Prostate gland (tissue), 2 donors: ENCODE measurements at regions not wholly inside any gene's neighbourhood (a gene's known extent, or its start where the extent isn't known, plus 50 kb on each side); places are given as distances from the start of the nearest gene placed in this dataset.

ENCODE experiments used
- POLR2AphosphoS5 ChIP-seq: sonication (generic); formaldehyde crosslinking; IDR thresholded peaks from one replicate; pipeline ENCODE4 v1.6.1; 2017; ENCODE audit warnings: antibody characterized with exemption
- TF ChIP-seq, protein P1 (sequence below), 4 experiments: fragments of 200-600 bp in 2 of 4; fragments of 450-650 bp in 2 of 4; sonication (generic) in 2 of 4; IDR thresholded peaks; 1 replicate in 3 of 4; 2 replicates in 1 of 4; pipeline ENCODE4 v1.5.1; 2016 to 2019; ENCODE audit warnings: antibody characterized with exemption in 4 of 4, mild to moderate bottlenecking in 2 of 4, moderate library complexity in 2 of 4

- TF ChIP-seq, protein P1, sequence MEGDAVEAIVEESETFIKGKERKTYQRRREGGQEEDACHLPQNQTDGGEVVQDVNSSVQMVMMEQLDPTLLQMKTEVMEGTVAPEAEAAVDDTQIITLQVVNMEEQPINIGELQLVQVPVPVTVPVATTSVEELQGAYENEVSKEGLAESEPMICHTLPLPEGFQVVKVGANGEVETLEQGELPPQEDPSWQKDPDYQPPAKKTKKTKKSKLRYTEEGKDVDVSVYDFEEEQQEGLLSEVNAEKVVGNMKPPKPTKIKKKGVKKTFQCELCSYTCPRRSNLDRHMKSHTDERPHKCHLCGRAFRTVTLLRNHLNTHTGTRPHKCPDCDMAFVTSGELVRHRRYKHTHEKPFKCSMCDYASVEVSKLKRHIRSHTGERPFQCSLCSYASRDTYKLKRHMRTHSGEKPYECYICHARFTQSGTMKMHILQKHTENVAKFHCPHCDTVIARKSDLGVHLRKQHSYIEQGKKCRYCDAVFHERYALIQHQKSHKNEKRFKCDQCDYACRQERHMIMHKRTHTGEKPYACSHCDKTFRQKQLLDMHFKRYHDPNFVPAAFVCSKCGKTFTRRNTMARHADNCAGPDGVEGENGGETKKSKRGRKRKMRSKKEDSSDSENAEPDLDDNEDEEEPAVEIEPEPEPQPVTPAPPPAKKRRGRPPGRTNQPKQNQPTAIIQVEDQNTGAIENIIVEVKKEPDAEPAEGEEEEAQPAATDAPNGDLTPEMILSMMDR (IDR thresholded peaks at IDR 0.05), result no peak
- no peak for TF ChIP-seq POLR2AphosphoS5
These were observed 322.4 kb upstream of the KLF6 start for GRCh38 chr10:4107285-4107851.
